CD4-positive, alpha-beta T cell (primary cell): ENCODE measurements at regions not wholly inside any gene's neighbourhood (a gene's known extent, or its start where the extent isn't known, plus 50 kb on each side); places are given as distances from the start of the nearest gene placed in this dataset.

Experiments used
- ATAC-seq: fragments of 200-7000 bp; cut with Tn5 transposase; one replicate; pipeline ENCODE4 v1.10.0; 2022; ENCODE audit warnings: mild to moderate bottlenecking; ENCODE audit not compliant: poor library complexity
- CTCF ChIA-PET: fragments of 350-600 bp; sonication (Branson Sonifier 250); formaldehyde crosslinking; loops from one replicate; lab custom pipeline; 2021; ENCODE audit warnings: antibody characterized with exemption, inconsistent platforms; lab: Charles Lee
- POLR2A ChIA-PET: fragments of 350-600 bp; sonication (Branson Sonifier 250); formaldehyde crosslinking; loops from one replicate; lab custom pipeline; 2021; ENCODE audit warnings: antibody characterized with exemption, inconsistent platforms; lab: Charles Lee
- DNase-seq, 14 experiments: peaks; one replicate each; pipeline ENCODE4 v3.0.0-alpha.2; 2013 to 2020; ENCODE audit warnings: mixed read lengths in 2 of 14
- H3K27ac ChIP-seq, 2 donors: one replicate each; pipeline versions ENCODE4 v1.5.1 to v1.7.0; 2013; ENCODE audit warnings: low read length in 2 of 2, low read depth in 1 of 2, mild to moderate bottlenecking in 1 of 2
- H3K27me3 ChIP-seq, 2 experiments: 1 replicate in 1 of 2; 2 replicates in 1 of 2; pipeline versions ENCODE4 v1.6.1 to v1.7.0; 2013; ENCODE audit warnings: low read length in 2 of 2, control low read depth in 1 of 2, mild to moderate bottlenecking in 1 of 2, moderate library complexity in 1 of 2; ENCODE audit not compliant: insufficient read depth in 2 of 2, control insufficient read depth in 1 of 2
- H3K36me3 ChIP-seq: one replicate; pipeline ENCODE4 v1.6.1; 2013; ENCODE audit warnings: low read length, control low read depth; ENCODE audit not compliant: insufficient read depth
- H3K4me1 ChIP-seq: one replicate; pipeline ENCODE4 v1.6.1; 2013; ENCODE audit warnings: low read length, control low read depth; ENCODE audit not compliant: insufficient read depth
- H3K4me3 ChIP-seq: one replicate; pipeline ENCODE4 v1.5.1; 2013; ENCODE audit warnings: mild to moderate bottlenecking, low read length, moderate library complexity
- H3K9me3 ChIP-seq, 2 experiments: 1 replicate in 1 of 2; 2 replicates in 1 of 2; pipeline versions ENCODE4 v1.6.1 to v1.7.0; 2013; ENCODE audit warnings: low read length in 2 of 2, mild to moderate bottlenecking in 2 of 2, control low read depth in 1 of 2, moderate library complexity in 1 of 2; ENCODE audit not compliant: control insufficient read depth in 1 of 2, insufficient read depth in 1 of 2
- H3K27ac Mint-ChIP-seq: one replicate; pipeline ENCODE4 v1.8.0; 2020; ENCODE audit warnings: mixed read lengths
- H3K27me3 Mint-ChIP-seq: one replicate; pipeline ENCODE4 v1.8.0; 2021; ENCODE audit warnings: mixed read lengths
- H3K36me3 Mint-ChIP-seq: one replicate; pipeline ENCODE4 v1.8.0; 2021; ENCODE audit warnings: low read depth, mixed read lengths
- H3K4me1 Mint-ChIP-seq: one replicate; pipeline ENCODE4 v1.8.0; 2021; ENCODE audit warnings: low read depth, mixed read lengths
- H3K4me3 Mint-ChIP-seq: one replicate; pipeline ENCODE4 v1.8.0; 2020; ENCODE audit warnings: mild to moderate bottlenecking, mixed read lengths
- H3K9me3 Mint-ChIP-seq: one replicate; pipeline ENCODE4 v1.8.0; 2020; ENCODE audit warnings: mixed read lengths
- intact Hi-C, 2 experiments: fragments of 100-400 bp; cut with DNase I in 1 of 2; cut with micrococcal nuclease in 1 of 2; formaldehyde crosslinking; loops; one replicate each; pipeline versions ENCODE4 v1.15.1 to v1.9.0; 2023 to 2025; cut with DNase I, micrococcal nuclease
- TF ChIP-seq, protein P1 (sequence below): fragments of 200-600 bp; IDR thresholded peaks from one replicate; pipeline ENCODE4 v1.8.0; 2022; ENCODE audit warnings: antibody characterized with exemption, mild to moderate bottlenecking

GRCh38 chr21:35573472-35574374, 486.6 kb downstream of the SETD4 start:
- CTCF ChIA-PET: no interaction called here
- ATAC-seq (no peak), DNase-seq (no peak)
- Histone ChIP-seq H3K9me3 (no peaks in the 10 kb centered on the region), H3K4me3 (no peak overlapping the region), H3K27me3 (no peaks in the 10 kb centered on the region), H3K27ac (no peak overlapping the region), H3K4me1 (no peaks in the 10 kb centered on the region), H3K36me3 (no peaks in the 10 kb centered on the region)
- Mint-ChIP-seq H3K9me3 (no peaks in the 10 kb centered on the region), H3K36me3 (no peaks in the 10 kb centered on the region), H3K4me3 (no peak overlapping the region), H3K27me3 (no peaks in the 10 kb centered on the region), H3K27ac (no peak overlapping the region), H3K4me1 (no peaks in the 10 kb centered on the region)
- TF ChIP-seq, protein P1, sequence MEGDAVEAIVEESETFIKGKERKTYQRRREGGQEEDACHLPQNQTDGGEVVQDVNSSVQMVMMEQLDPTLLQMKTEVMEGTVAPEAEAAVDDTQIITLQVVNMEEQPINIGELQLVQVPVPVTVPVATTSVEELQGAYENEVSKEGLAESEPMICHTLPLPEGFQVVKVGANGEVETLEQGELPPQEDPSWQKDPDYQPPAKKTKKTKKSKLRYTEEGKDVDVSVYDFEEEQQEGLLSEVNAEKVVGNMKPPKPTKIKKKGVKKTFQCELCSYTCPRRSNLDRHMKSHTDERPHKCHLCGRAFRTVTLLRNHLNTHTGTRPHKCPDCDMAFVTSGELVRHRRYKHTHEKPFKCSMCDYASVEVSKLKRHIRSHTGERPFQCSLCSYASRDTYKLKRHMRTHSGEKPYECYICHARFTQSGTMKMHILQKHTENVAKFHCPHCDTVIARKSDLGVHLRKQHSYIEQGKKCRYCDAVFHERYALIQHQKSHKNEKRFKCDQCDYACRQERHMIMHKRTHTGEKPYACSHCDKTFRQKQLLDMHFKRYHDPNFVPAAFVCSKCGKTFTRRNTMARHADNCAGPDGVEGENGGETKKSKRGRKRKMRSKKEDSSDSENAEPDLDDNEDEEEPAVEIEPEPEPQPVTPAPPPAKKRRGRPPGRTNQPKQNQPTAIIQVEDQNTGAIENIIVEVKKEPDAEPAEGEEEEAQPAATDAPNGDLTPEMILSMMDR: no peak
- intact Hi-C loops: no loop called here
- POLR2A ChIA-PET: no interaction called here

DNA sequence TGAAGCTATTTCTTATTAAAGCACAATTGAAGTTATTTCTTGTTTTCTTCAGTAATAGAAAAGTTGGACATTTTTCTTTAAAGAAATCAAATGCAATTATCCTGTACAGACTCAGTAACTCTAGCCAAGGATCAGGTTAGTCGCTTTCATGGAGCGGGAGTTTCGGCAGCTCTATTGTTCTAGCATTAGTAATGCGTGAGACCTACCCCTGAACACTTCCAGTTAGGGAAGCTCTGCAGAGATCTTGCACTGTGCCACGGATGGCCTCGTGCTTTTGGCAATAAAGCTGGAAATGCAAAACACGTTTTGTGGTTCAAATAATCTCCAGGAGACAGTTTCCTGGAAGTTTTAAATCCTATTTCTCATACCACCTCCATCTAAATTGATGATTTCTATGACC, 488.4 kb downstream of the SETD4 start:
- CTCF ChIA-PET: no interaction called here
- H3K9me3 Mint-ChIP-seq: no peaks in the 10 kb centered on the region

GRCh38 chr21:35568643-35569042, 491.7 kb downstream of the SETD4 start:
- Histone ChIP-seq H3K4me3 (no peak overlapping the region), H3K9me3 (no peaks in the 10 kb centered on the region), H3K27me3 (no peaks in the 10 kb centered on the region), H3K27ac (no peak overlapping the region), H3K4me1 (no peaks in the 10 kb centered on the region), H3K36me3 (no peaks in the 10 kb centered on the region)
- TF ChIP-seq, protein P1: no peak
- Mint-ChIP-seq H3K4me3 (no peak overlapping the region), H3K27me3 (no peaks in the 10 kb centered on the region), H3K4me1 (no peaks in the 10 kb centered on the region), H3K9me3 (no peaks in the 10 kb centered on the region), H3K36me3 (no peaks in the 10 kb centered on the region), H3K27ac (no peak overlapping the region)
- CTCF ChIA-PET: no interaction called here
- intact Hi-C loops: no loop called here
- DNase-seq (no peak), ATAC-seq (no peak)
- POLR2A ChIA-PET: no interaction called here

More for the DNA sequence above, 488.4 kb downstream of the SETD4 start:
- no peak for ATAC-seq
- Histone ChIP-seq H3K4me3 (no peak overlapping the region), H3K4me1 (no peaks in the 10 kb centered on the region), H3K9me3 (no peaks in the 10 kb centered on the region), H3K27ac (no peak overlapping the region), H3K27me3 (no peaks in the 10 kb centered on the region), H3K36me3 (no peaks in the 10 kb centered on the region)
- intact Hi-C loops: no loop called here
- Mint-ChIP-seq H3K4me1 (no peaks in the 10 kb centered on the region), H3K27me3 (no peaks in the 10 kb centered on the region), H3K27ac (no peak overlapping the region), H3K36me3 (no peaks in the 10 kb centered on the region), H3K4me3 (no peak overlapping the region)
- no peak for DNase-seq
- POLR2A ChIA-PET: no interaction called here
- TF ChIP-seq, protein P1: no peak
